BLaER1 (cell line): ENCODE measurements at regions not wholly inside any gene's neighbourhood (a gene's known extent, or its start where the extent isn't known, plus 50 kb on each side); places are given as distances from the start of the nearest gene placed in this dataset.

Source experiments
- H3K27ac ChIP-seq: shearing (Covaris generic); formaldehyde crosslinking; 2 replicates; pipeline ENCODE4 v1.8.1; 2022
- H3K27me3 ChIP-seq: shearing (Covaris generic); formaldehyde crosslinking; 2 replicates; pipeline ENCODE4 v1.8.1; 2022
- H3K36me3 ChIP-seq: shearing (Covaris generic); formaldehyde crosslinking; 2 replicates; pipeline ENCODE4 v1.8.1; 2022
- H3K4me1 ChIP-seq: shearing (Covaris generic); formaldehyde crosslinking; 2 replicates; pipeline ENCODE4 v1.8.1; 2022
- H3K4me2 ChIP-seq: shearing (Covaris generic); formaldehyde crosslinking; 2 replicates; pipeline ENCODE4 v1.8.1; 2022
- H3K4me3 ChIP-seq: shearing (Covaris generic); formaldehyde crosslinking; 2 replicates; pipeline ENCODE4 v1.8.1; 2022
- H3K9ac ChIP-seq: shearing (Covaris generic); formaldehyde crosslinking; 2 replicates; pipeline ENCODE4 v1.8.1; 2022
- H3K9me3 ChIP-seq: shearing (Covaris generic); formaldehyde crosslinking; 2 replicates; pipeline ENCODE4 v1.8.1; 2022
- H4K20me1 ChIP-seq: shearing (Covaris generic); formaldehyde crosslinking; 2 replicates; pipeline ENCODE4 v1.8.1; 2022
- Cebpa-rat ChIP-seq: shearing (Covaris generic); IDR thresholded peaks from 2 replicates; pipeline ENCODE4 v1.8.1; 2022

GRCh38 chr16:76797457-76797856, 393.5 kb upstream of the MON1B start:
- H3K9me3 ChIP-seq = no peaks in the 10 kb centered on the region
- no peaks in the 10 kb centered on the region for H3K36me3 ChIP-seq
- H3K4me3 ChIP-seq = no peak overlapping the region
- no peak for TF ChIP-seq Cebpa-rat
- no peak overlapping the region for H3K4me2 ChIP-seq
- no peak overlapping the region for H3K9ac ChIP-seq
- no peaks in the 10 kb centered on the region for H3K27me3 ChIP-seq
- no peaks in the 10 kb centered on the region for H4K20me1 ChIP-seq
- H3K4me1 ChIP-seq = no peaks in the 10 kb centered on the region
- no peak overlapping the region for H3K27ac ChIP-seq

- no peak for TF ChIP-seq Cebpa-rat
- H3K9ac ChIP-seq = no peak overlapping the region
- H3K27ac ChIP-seq = no peak overlapping the region
- H3K4me1 ChIP-seq = no peaks in the 10 kb centered on the region
- H3K4me3 ChIP-seq = no peak overlapping the region
- no peaks in the 10 kb centered on the region for H3K9me3 ChIP-seq
- no peaks in the 10 kb centered on the region for H3K36me3 ChIP-seq
- H4K20me1 ChIP-seq = no peaks in the 10 kb centered on the region
- H3K4me2 ChIP-seq = no peak overlapping the region
- no peaks in the 10 kb centered on the region for H3K27me3 ChIP-seq
Observed at GRCh38 chr16:76800196-76800595, 390.8 kb upstream of the MON1B start.

- no peak for TF ChIP-seq Cebpa-rat
- no peaks in the 10 kb centered on the region for H3K4me1 ChIP-seq
- no peak overlapping the region for H3K27ac ChIP-seq
- H3K27me3 ChIP-seq = no peaks in the 10 kb centered on the region
- H3K36me3 ChIP-seq = no peaks in the 10 kb centered on the region
- H3K9ac ChIP-seq = no peak overlapping the region
- H3K4me3 ChIP-seq = no peak overlapping the region
- H3K9me3 ChIP-seq = no peaks in the 10 kb centered on the region
- H4K20me1 ChIP-seq = no peaks in the 10 kb centered on the region
- H3K4me2 ChIP-seq = no peak overlapping the region
Observed at GRCh38 chr16:76801357-76801756, 389.6 kb upstream of the MON1B start.

- H3K36me3 ChIP-seq = no peaks in the 10 kb centered on the region
- peaks cover 5% of the 10 kb centered on the region for H3K4me1 ChIP-seq
- no peak overlapping the region for H3K4me3 ChIP-seq
- no peaks in the 10 kb centered on the region for H4K20me1 ChIP-seq
- H3K27me3 ChIP-seq = no peaks in the 10 kb centered on the region
- no peaks in the 10 kb centered on the region; the same call in 1 of the 2 replicates for H3K9me3 ChIP-seq
- no peak for TF ChIP-seq Cebpa-rat
- H3K27ac ChIP-seq = no peak overlapping the region
- no peak overlapping the region for H3K9ac ChIP-seq
- H3K4me2 ChIP-seq = no peak overlapping the region
Observed at GRCh38 chr16:76816475-76816874, 374.5 kb upstream of the MON1B start.

GRCh38 chr16:76818606-76819181, 372.3 kb upstream of the MON1B start:
- Histone ChIP-seq H3K36me3 (no peaks in the 10 kb centered on the region), H3K4me3 (no peak overlapping the region), H4K20me1 (no peaks in the 10 kb centered on the region), H3K9ac (no peak overlapping the region), H3K4me2 (no peak overlapping the region), H3K9me3 (no peaks in the 10 kb centered on the region), H3K27ac (no peak overlapping the region), H3K27me3 (no peaks in the 10 kb centered on the region), H3K4me1 (peaks cover 12% of the 10 kb centered on the region)
- TF ChIP-seq Cebpa-rat = no peak

GRCh38 chr16:76819226-76819916, 371.6 kb upstream of the MON1B start:
- Histone ChIP-seq H3K9ac (no peak overlapping the region), H3K4me3 (no peak overlapping the region), H3K9me3 (no peaks in the 10 kb centered on the region), H3K27me3 (no peaks in the 10 kb centered on the region), H3K4me1 (peaks cover 12% of the 10 kb centered on the region), H3K4me2 (no peak overlapping the region), H3K27ac (no peak overlapping the region), H4K20me1 (no peaks in the 10 kb centered on the region), H3K36me3 (no peaks in the 10 kb centered on the region)
- TF ChIP-seq Cebpa-rat = no peak

GRCh38 chr16:76824221-76824620, 366.8 kb upstream of the MON1B start:
- no peak overlapping the region for H3K27ac ChIP-seq
- TF ChIP-seq Cebpa-rat = no peak
- H3K9ac ChIP-seq = no peak overlapping the region
- peaks cover 12% of the 10 kb centered on the region for H3K4me1 ChIP-seq
- H3K36me3 ChIP-seq = no peaks in the 10 kb centered on the region
- H3K4me2 ChIP-seq = no peak overlapping the region
- no peak overlapping the region for H3K4me3 ChIP-seq
- H3K27me3 ChIP-seq = no peaks in the 10 kb centered on the region
- H4K20me1 ChIP-seq = no peaks in the 10 kb centered on the region
- no peaks in the 10 kb centered on the region for H3K9me3 ChIP-seq

GRCh38 chr16:76824791-76825190, 366.2 kb upstream of the MON1B start:
- Histone ChIP-seq H3K4me2 (no peak overlapping the region), H4K20me1 (no peaks in the 10 kb centered on the region), H3K9me3 (no peaks in the 10 kb centered on the region), H3K4me1 (peaks cover 12% of the 10 kb centered on the region), H3K36me3 (no peaks in the 10 kb centered on the region), H3K27me3 (no peaks in the 10 kb centered on the region), H3K27ac (no peak overlapping the region), H3K4me3 (no peak overlapping the region), H3K9ac (no peak overlapping the region)
- no peak for TF ChIP-seq Cebpa-rat

GRCh38 chr16:76835339-76835738, 355.7 kb upstream of the MON1B start:
- Histone ChIP-seq H3K36me3 (no peaks in the 10 kb centered on the region), H3K4me3 (no peak overlapping the region)

GRCh38 chr16:76835779-76836300, 355.1 kb upstream of the MON1B start:
- Histone ChIP-seq H3K9me3 (no peaks in the 10 kb centered on the region), H3K36me3 (no peaks in the 10 kb centered on the region), H3K9ac (no peak overlapping the region), H3K4me3 (no peak overlapping the region), H3K4me2 (no peak overlapping the region), H3K27ac (no peak overlapping the region), H3K4me1 (no peaks in the 10 kb centered on the region), H4K20me1 (no peaks in the 10 kb centered on the region), H3K27me3 (no peaks in the 10 kb centered on the region)
- no peak for TF ChIP-seq Cebpa-rat

More at GRCh38 chr16:76835339-76835738, 355.7 kb upstream of the MON1B start:
- Histone ChIP-seq H3K9ac (no peak overlapping the region), H3K4me1 (no peaks in the 10 kb centered on the region), H4K20me1 (no peaks in the 10 kb centered on the region), H3K9me3 (no peaks in the 10 kb centered on the region), H3K27ac (no peak overlapping the region), H3K4me2 (no peak overlapping the region), H3K27me3 (no peaks in the 10 kb centered on the region)
- TF ChIP-seq Cebpa-rat = no peak
